ENCODE measurements at regions not wholly inside any gene's neighbourhood (a gene's known extent, or its start where the extent isn't known, plus 50 kb on each side); places are given as distances from the start of the nearest gene placed in this dataset.

- no peak overlapping the region for H3K9ac ChIP-seq
- H3K4me1 ChIP-seq (ENCODE audit: low read depth, poor library complexity, severe bottlenecking), result no peaks in the 10 kb centered on the region
- H3K4me2 ChIP-seq, result no peak overlapping the region
- no peaks in the 10 kb centered on the region for H3K27me3 ChIP-seq (ENCODE audit: insufficient read depth, low read depth)
- H3K4me3 ChIP-seq (IDR thresholded peaks at IDR 0.05; ENCODE audit: insufficient read depth, low read depth, low read length), result no peak overlapping the region
- no peak overlapping the region for H2AFZ ChIP-seq (ENCODE audit: low read depth)
- no peak overlapping the region for H3K27ac ChIP-seq
- TF ChIP-seq CTCF (conservative IDR thresholded peaks at IDR 0.05; ENCODE audit: low read depth, low read length), result no peak
- H3K79me2 ChIP-seq (ENCODE audit: insufficient read depth, low read depth), result no peaks in the 10 kb centered on the region
- no peaks in the 10 kb centered on the region for H4K20me1 ChIP-seq (ENCODE audit: insufficient read depth)
- H3K36me3 ChIP-seq (ENCODE audit: insufficient read depth), result no peaks in the 10 kb centered on the region
These were observed 241.5 kb downstream of the IGSF11 start for GRCh38 chr3:118793176-118793575.

- Histone ChIP-seq H3K9ac (no peak overlapping the region), H3K4me1 (ENCODE audit: low read depth, poor library complexity, severe bottlenecking) (no peaks in the 10 kb centered on the region), H3K4me3 (IDR thresholded peaks at IDR 0.05; ENCODE audit: insufficient read depth, low read depth, low read length) (no peak overlapping the region), H3K4me2 (no peak overlapping the region), H3K79me2 (ENCODE audit: insufficient read depth, low read depth) (no peaks in the 10 kb centered on the region), H2AFZ (ENCODE audit: low read depth) (no peak overlapping the region), H3K36me3 (ENCODE audit: insufficient read depth) (no peaks in the 10 kb centered on the region), H4K20me1 (ENCODE audit: insufficient read depth) (no peaks in the 10 kb centered on the region), H3K27me3 (ENCODE audit: insufficient read depth, low read depth) (no peaks in the 10 kb centered on the region), H3K27ac (no peak overlapping the region)
- TF ChIP-seq CTCF (conservative IDR thresholded peaks at IDR 0.05; ENCODE audit: low read depth, low read length), result no peak
These were observed 235.3 kb downstream of the IGSF11 start for GRCh38 chr3:118799303-118799702.

GRCh38 chr3:118801899-118802298 lies 232.7 kb downstream of the IGSF11 start:
- Histone ChIP-seq H4K20me1 (ENCODE audit: insufficient read depth) (no peaks in the 10 kb centered on the region), H3K79me2 (ENCODE audit: insufficient read depth, low read depth) (no peaks in the 10 kb centered on the region), H3K4me2 (no peak overlapping the region), H3K4me3 (IDR thresholded peaks at IDR 0.05; ENCODE audit: insufficient read depth, low read depth, low read length) (no peak overlapping the region), H3K36me3 (ENCODE audit: insufficient read depth) (no peaks in the 10 kb centered on the region), H3K27ac (no peak overlapping the region), H3K4me1 (ENCODE audit: low read depth, poor library complexity, severe bottlenecking) (no peaks in the 10 kb centered on the region), H2AFZ (ENCODE audit: low read depth) (no peak overlapping the region), H3K9ac (no peak overlapping the region), H3K27me3 (ENCODE audit: insufficient read depth, low read depth) (no peaks in the 10 kb centered on the region)
- TF ChIP-seq CTCF (conservative IDR thresholded peaks at IDR 0.05; ENCODE audit: low read depth, low read length), result no peak

- no peak overlapping the region for H3K4me3 ChIP-seq (IDR thresholded peaks at IDR 0.05; ENCODE audit: insufficient read depth, low read depth, low read length)
- no peak overlapping the region for H3K4me2 ChIP-seq
- TF ChIP-seq CTCF (conservative IDR thresholded peaks at IDR 0.05; ENCODE audit: low read depth, low read length), result no peak
- no peak overlapping the region for H3K27ac ChIP-seq
- no peaks in the 10 kb centered on the region for H3K79me2 ChIP-seq (ENCODE audit: insufficient read depth, low read depth)
- H3K36me3 ChIP-seq (ENCODE audit: insufficient read depth), result no peaks in the 10 kb centered on the region
- H3K4me1 ChIP-seq (ENCODE audit: low read depth, poor library complexity, severe bottlenecking), result no peaks in the 10 kb centered on the region
- H3K9ac ChIP-seq, result no peak overlapping the region
- no peak overlapping the region for H2AFZ ChIP-seq (ENCODE audit: low read depth)
- no peaks in the 10 kb centered on the region for H3K27me3 ChIP-seq (ENCODE audit: insufficient read depth, low read depth)
- no peaks in the 10 kb centered on the region for H4K20me1 ChIP-seq (ENCODE audit: insufficient read depth)
These were observed 232.1 kb downstream of the IGSF11 start for GRCh38 chr3:118802325-118803095.

All from KMS-11 (cell line).